ENCODE measurements at regions not wholly inside any gene's neighbourhood (a gene's known extent, or its start where the extent isn't known, plus 50 kb on each side); places are given as distances from the start of the nearest gene placed in this dataset.

DNA sequence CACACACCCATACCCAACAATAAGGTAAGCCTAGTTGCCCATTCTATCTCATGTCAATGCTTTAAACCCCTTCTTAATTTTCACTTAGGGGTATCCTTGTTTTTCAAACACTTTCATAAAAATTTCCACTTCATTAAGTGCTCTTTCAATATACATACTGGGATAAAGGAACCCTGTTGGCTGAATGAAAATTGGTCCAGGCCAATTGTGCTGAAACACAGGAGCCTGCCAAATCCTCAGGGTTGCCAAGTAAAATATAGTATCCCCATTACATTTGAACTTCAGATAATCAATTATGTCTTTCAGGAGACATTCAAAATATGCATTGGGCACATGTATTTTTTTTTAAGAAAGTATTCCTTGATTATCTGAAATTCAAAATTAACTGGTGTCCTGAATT is 1131.1 kb downstream of the SLITRK1 start:
- Histone ChIP-seq H3K27ac (ENCODE audit: low read depth) (no peak overlapping the region), H3K4me3 (no peak overlapping the region), H3K4me1 (ENCODE audit: insufficient read depth) (peaks cover 20% of the 10 kb centered on the region), H4K20me1 (replicated peaks; ENCODE audit: insufficient read depth) (no peaks in the 10 kb centered on the region), H3F3A (replicated peaks; ENCODE audit: low read depth) (no peaks in the 10 kb centered on the region), H3K27me3 (ENCODE audit: insufficient read depth) (no peaks in the 10 kb centered on the region), H3K79me2 (replicated peaks; ENCODE audit: insufficient read depth) (no peaks in the 10 kb centered on the region), H3K4me2 (no peak overlapping the region), H2AFZ (no peak overlapping the region), H3K36me3 (ENCODE audit: insufficient read depth) (no peaks in the 10 kb centered on the region), H3K9me2 (ENCODE audit: insufficient read depth) (no peaks in the 10 kb centered on the region)
- DNase-seq (ENCODE audit: low spot score) (no peak), ATAC-seq (no peak)
- no peak overlapping the region for H3K4me3 Mint-ChIP-seq
- H3K36me3 Mint-ChIP-seq (ENCODE audit: low read depth) = no peaks in the 10 kb centered on the region
- TF ChIP-seq, protein P1, sequence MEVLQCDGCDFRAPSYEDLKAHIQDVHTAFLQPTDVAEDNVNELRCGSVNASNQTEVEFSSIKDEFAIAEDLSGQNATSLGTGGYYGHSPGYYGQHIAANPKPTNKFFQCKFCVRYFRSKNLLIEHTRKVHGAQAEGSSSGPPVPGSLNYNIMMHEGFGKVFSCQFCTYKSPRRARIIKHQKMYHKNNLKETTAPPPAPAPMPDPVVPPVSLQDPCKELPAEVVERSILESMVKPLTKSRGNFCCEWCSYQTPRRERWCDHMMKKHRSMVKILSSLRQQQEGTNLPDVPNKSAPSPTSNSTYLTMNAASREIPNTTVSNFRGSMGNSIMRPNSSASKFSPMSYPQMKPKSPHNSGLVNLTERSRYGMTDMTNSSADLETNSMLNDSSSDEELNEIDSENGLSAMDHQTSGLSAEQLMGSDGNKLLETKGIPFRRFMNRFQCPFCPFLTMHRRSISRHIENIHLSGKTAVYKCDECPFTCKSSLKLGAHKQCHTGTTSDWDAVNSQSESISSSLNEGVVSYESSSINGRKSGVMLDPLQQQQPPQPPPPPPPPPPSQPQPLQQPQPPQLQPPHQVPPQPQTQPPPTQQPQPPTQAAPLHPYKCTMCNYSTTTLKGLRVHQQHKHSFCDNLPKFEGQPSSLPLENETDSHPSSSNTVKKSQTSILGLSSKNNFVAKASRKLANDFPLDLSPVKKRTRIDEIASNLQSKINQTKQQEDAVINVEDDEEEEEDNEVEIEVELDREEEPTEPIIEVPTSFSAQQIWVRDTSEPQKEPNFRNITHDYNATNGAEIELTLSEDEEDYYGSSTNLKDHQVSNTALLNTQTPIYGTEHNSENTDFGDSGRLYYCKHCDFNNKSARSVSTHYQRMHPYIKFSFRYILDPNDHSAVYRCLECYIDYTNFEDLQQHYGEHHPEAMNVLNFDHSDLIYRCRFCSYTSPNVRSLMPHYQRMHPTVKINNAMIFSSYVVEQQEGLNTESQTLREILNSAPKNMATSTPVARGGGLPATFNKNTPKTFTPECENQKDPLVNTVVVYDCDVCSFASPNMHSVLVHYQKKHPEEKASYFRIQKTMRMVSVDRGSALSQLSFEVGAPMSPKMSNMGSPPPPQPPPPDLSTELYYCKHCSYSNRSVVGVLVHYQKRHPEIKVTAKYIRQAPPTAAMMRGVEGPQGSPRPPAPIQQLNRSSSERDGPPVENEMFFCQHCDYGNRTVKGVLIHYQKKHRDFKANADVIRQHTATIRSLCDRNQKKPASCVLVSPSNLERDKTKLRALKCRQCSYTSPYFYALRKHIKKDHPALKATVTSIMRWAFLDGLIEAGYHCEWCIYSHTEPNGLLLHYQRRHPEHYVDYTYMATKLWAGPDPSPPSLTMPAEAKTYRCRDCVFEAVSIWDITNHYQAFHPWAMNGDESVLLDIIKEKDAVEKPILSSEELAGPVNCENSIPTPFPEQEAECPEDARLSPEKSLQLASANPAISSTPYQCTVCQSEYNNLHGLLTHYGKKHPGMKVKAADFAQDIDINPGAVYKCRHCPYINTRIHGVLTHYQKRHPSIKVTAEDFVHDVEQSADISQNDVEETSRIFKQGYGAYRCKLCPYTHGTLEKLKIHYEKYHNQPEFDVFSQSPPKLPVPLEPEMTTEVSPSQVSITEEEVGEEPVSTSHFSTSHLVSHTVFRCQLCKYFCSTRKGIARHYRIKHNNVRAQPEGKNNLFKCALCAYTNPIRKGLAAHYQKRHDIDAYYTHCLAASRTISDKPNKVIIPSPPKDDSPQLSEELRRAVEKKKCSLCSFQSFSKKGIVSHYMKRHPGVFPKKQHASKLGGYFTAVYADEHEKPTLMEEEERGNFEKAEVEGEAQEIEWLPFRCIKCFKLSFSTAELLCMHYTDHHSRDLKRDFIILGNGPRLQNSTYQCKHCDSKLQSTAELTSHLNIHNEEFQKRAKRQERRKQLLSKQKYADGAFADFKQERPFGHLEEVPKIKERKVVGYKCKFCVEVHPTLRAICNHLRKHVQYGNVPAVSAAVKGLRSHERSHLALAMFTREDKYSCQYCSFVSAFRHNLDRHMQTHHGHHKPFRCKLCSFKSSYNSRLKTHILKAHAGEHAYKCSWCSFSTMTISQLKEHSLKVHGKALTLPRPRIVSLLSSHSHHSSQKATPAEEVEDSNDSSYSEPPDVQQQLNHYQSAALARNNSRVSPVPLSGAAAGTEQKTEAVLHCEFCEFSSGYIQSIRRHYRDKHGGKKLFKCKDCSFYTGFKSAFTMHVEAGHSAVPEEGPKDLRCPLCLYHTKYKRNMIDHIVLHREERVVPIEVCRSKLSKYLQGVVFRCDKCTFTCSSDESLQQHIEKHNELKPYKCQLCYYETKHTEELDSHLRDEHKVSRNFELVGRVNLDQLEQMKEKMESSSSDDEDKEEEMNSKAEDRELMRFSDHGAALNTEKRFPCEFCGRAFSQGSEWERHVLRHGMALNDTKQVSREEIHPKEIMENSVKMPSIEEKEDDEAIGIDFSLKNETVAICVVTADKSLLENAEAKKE (CRISPR knock-in tag; IDR thresholded peaks at IDR 0.05) = no peak
- no peak for TF ChIP-seq POLR2AphosphoS5 (IDR thresholded peaks at IDR 0.05; ENCODE audit: low read depth)
- H3K27me3 Mint-ChIP-seq (ENCODE audit: insufficient read depth, low read depth, poor library complexity) = no peaks in the 10 kb centered on the region
- peak overlapping the region; percentile 52; the same call in 1 of the 2 replicates for H3K27ac Mint-ChIP-seq
- H3K4me1 Mint-ChIP-seq = peaks cover 26% of the 10 kb centered on the region
- H3K9me3 Mint-ChIP-seq = no peaks in the 10 kb centered on the region

DNA sequence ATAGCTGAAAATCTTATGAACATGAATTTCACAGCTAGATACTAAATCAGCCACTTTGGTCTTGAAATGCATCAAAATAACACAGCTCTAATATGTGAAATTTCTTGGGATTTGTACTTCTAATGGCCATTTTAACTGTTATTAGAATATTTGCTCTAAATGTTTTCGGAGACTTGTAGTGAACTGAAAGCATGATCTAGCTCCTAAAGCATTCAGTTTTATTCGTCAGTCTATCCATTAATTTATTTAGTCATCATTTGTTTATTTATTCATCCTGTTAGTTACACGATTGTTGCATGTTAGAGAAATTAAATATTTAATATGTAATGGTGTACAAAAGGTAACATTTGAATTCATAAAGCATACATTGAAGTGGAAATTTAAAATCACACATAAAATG is 1132.7 kb downstream of the SLITRK1 start:
- no peak overlapping the region for H3K27ac Mint-ChIP-seq
- no peak overlapping the region for H3K4me3 Mint-ChIP-seq
- no peak for ATAC-seq
- DNase-seq (ENCODE audit: low spot score) = no peak
- no peaks in the 10 kb centered on the region for H3K9me3 Mint-ChIP-seq
- H3K36me3 ChIP-seq (ENCODE audit: insufficient read depth) = no peaks in the 10 kb centered on the region
- H2AFZ ChIP-seq = no peak overlapping the region
- H3K36me3 Mint-ChIP-seq (ENCODE audit: low read depth) = no peaks in the 10 kb centered on the region
- no peaks in the 10 kb centered on the region for H3K27me3 ChIP-seq (ENCODE audit: insufficient read depth)
- H3K4me3 ChIP-seq = no peak overlapping the region
- H3K4me1 ChIP-seq (ENCODE audit: insufficient read depth) = peaks cover 31% of the 10 kb centered on the region
- H3K9me2 ChIP-seq (ENCODE audit: insufficient read depth) = no peaks in the 10 kb centered on the region
- no peak overlapping the region for H3K27ac ChIP-seq (ENCODE audit: low read depth)
- H3K79me2 ChIP-seq (replicated peaks; ENCODE audit: insufficient read depth) = no peaks in the 10 kb centered on the region
- H3K4me2 ChIP-seq = no peak overlapping the region
- no peaks in the 10 kb centered on the region for H3F3A ChIP-seq (replicated peaks; ENCODE audit: low read depth)
- peaks cover 34% of the 10 kb centered on the region for H3K4me1 Mint-ChIP-seq
- H4K20me1 ChIP-seq (replicated peaks; ENCODE audit: insufficient read depth) = no peaks in the 10 kb centered on the region
- H3K27me3 Mint-ChIP-seq (ENCODE audit: insufficient read depth, low read depth, poor library complexity) = no peaks in the 10 kb centered on the region
- TF ChIP-seq ZNF331 (CRISPR knock-in tag; IDR thresholded peaks at IDR 0.05; ENCODE audit: low read depth) (no peak), ZNF114 (CRISPR knock-in tag; IDR thresholded peaks at IDR 0.05) (no peak), POLR2AphosphoS5 (IDR thresholded peaks at IDR 0.05; ENCODE audit: low read depth) (no peak), STAT1 (IDR thresholded peaks at IDR 0.05; ENCODE audit: unreplicated experiment) (no peak)
- TF ChIP-seq, protein P1 (CRISPR knock-in tag; IDR thresholded peaks at IDR 0.05) = no peak
